Muscle of back (tissue), 3 donors: ENCODE measurements at regions not wholly inside any gene's neighbourhood (a gene's known extent, or its start where the extent isn't known, plus 50 kb on each side); places are given as distances from the start of the nearest gene placed in this dataset.
"Not testable (repeated sequence)": the region's sequence is repeated elsewhere in the genome, so short reads cannot be mapped to it uniquely, and the experiment has no call there.

Source experiments
- DNase-seq, 3 donors: peaks; one replicate each; pipeline versions ENCODE4 v3.0.0 to v3.0.0-alpha.2; 2013

- DNase-seq, result peak in 1 of 3 donors; percentile 20
Measured at GRCh38 chr12:90211017-90211416, 502.4 kb upstream of the ATP2B1 start.

GRCh38 chr12:90209029-90209428, 500.4 kb upstream of the ATP2B1 start:
- DNase-seq, result no peak

- DNase-seq, result not testable (repeated sequence)
Measured at GRCh38 chr12:90208379-90208778, 499.7 kb upstream of the ATP2B1 start.

- no peak for DNase-seq
Measured at GRCh38 chr12:90207799-90208198, 499.2 kb upstream of the ATP2B1 start.

GRCh38 chr12:90205165-90205564, 496.5 kb upstream of the ATP2B1 start:
- no peak for DNase-seq

GRCh38 chr12:90203556-90203955, 494.9 kb upstream of the ATP2B1 start:
- DNase-seq, result no peak

GRCh38 chr12:90199006-90199405, 490.4 kb upstream of the ATP2B1 start:
- DNase-seq, result no peak

- DNase-seq, result no peak
Measured at GRCh38 chr12:90193500-90193899, 484.9 kb upstream of the ATP2B1 start.

- DNase-seq, result no peak
Measured at GRCh38 chr12:90188857-90189256, 480.2 kb upstream of the ATP2B1 start.

- no peak for DNase-seq
Measured at GRCh38 chr12:90183201-90183600, 474.6 kb upstream of the ATP2B1 start.

GRCh38 chr12:90181216-90181615, 472.6 kb upstream of the ATP2B1 start:
- no peak for DNase-seq

- no peak for DNase-seq
Measured at GRCh38 chr12:90174956-90175355, 466.3 kb upstream of the ATP2B1 start.

GRCh38 chr12:90174198-90174510, 465.5 kb upstream of the ATP2B1 start:
- no peak for DNase-seq

GRCh38 chr12:90173499-90174197, 465.0 kb upstream of the ATP2B1 start:
- no peak for DNase-seq

- DNase-seq, result no peak
Measured at GRCh38 chr12:90172524-90172923, 463.9 kb upstream of the ATP2B1 start.

- no peak for DNase-seq
Measured at GRCh38 chr12:90170740-90171139, 462.1 kb upstream of the ATP2B1 start.

- no peak for DNase-seq
Measured at GRCh38 chr12:90167518-90168208, 459.0 kb upstream of the ATP2B1 start.

- no peak for DNase-seq
Measured at GRCh38 chr12:90166671-90167070, 458.0 kb upstream of the ATP2B1 start.

- no peak for DNase-seq
Measured at GRCh38 chr12:90166012-90166411, 457.4 kb upstream of the ATP2B1 start.

GRCh38 chr12:90163975-90164374, 455.3 kb upstream of the ATP2B1 start:
- DNase-seq, result no peak

- no peak for DNase-seq
Measured at GRCh38 chr12:90153827-90154226, 445.2 kb upstream of the ATP2B1 start.

GRCh38 chr12:90152897-90153624, 444.4 kb upstream of the ATP2B1 start:
- peak in 1 of 3 donors; percentile 12 for DNase-seq

GRCh38 chr12:90151491-90152015, 442.9 kb upstream of the ATP2B1 start:
- DNase-seq, result peak in 1 of 3 donors; percentile 13
